ENCODE measurements at regions not wholly inside any gene's neighbourhood (a gene's known extent, or its start where the extent isn't known, plus 50 kb on each side); places are given as distances from the start of the nearest gene placed in this dataset.
"Not testable (repeated sequence)": the region's sequence is repeated elsewhere in the genome, so short reads cannot be mapped to it uniquely, and the experiment has no call there.

DNA sequence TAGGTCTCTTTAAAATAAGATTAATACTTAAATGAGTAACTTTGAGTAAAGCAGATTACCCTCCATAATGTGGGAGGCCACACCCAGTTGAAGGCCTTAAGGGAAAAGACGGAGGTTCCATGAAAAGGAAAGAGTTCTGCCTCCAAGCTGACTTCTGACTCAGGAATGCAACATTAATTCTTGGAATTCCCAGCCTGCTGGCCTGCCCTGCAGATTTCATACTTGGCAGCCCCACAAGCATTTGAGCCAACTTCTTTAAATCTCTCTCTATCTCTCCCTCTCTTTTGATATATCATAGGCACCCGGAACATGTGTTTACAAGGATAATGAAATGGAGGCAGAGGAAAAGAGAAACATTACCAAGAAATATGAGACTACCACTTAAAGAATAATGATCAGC lies 902.3 kb upstream of the MIR17HG start:
- DNase-seq, result no peak

- DNase-seq, result no peak
These were observed 900.3 kb upstream of the MIR17HG start for GRCh38 chr13:90447034-90447733.

- no peak for DNase-seq
These were observed 899.8 kb upstream of the MIR17HG start for GRCh38 chr13:90447734-90448101.

DNA sequence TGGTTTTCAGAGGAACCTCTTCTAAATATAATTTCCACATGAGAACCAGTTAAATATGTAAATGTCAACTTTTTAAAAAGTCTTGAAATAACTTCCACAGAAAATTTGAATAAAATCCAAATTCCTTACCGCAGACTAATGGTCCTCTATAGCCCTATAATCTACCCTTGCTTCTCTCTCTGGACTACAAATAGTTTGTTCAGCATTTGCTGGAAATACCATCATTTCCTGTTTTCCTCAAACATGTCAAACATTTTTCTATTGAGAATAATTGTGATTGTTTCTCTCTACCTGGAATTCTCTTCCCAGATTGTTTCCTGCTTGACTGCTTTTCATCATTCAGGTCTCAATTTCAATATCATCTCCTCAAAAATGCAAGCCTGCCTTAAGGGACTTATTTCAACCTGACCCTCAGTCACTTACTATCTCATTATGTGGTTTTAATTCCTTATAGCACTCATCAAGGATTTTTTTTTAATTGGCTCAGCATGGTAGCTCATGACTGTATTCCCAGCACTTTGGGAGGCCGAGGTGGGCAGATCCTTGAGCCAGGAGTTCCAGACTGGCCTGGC lies 898.9 kb upstream of the MIR17HG start:
- no peak for DNase-seq

DNA sequence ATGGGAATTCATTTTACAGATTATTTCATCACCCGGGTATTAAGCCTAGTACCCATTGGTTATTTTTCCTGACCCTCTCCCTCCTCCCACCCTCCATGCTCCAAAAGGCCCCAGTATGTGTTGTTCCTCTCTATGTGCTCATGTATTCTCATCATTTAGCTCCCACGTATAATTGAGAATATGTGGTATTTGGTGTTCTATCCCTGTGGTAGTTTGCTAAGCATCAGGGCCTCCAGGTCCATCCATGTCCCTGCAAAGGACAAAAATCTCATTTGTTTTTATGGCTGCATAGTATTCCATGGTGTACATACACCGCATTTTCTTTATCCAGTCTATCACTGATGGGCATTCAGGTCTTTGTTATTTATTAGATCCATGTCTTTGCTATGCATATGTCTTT lies 894.1 kb upstream of the MIR17HG start:
- no peak for DNase-seq

- DNase-seq, result no peak
These were observed 893.4 kb upstream of the MIR17HG start for GRCh38 chr13:90454002-90454636.

GRCh38 chr13:90455067-90455466 lies 892.4 kb upstream of the MIR17HG start:
- no peak for DNase-seq

DNA sequence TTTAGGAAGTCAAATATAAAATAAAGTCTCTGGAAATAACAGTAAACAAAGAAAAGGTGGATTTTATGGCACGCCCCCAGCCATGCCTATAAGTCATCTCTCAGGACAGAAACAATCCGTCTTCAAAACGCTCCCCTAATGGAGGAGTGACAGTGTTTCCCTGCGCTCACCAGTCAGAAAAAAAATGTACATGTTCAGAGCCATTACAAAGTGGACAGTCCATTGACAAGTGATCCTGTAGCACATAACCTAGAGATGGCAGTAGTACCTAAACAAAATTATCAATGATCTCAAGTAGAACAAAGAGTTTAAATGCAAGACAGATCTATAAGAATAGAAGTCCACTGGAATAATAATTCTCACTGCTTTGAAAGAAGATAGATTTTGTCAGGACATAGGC lies 891.7 kb upstream of the MIR17HG start:
- no peak for DNase-seq

- no peak for DNase-seq
These were observed 886.1 kb upstream of the MIR17HG start for GRCh38 chr13:90461398-90461797.

DNA sequence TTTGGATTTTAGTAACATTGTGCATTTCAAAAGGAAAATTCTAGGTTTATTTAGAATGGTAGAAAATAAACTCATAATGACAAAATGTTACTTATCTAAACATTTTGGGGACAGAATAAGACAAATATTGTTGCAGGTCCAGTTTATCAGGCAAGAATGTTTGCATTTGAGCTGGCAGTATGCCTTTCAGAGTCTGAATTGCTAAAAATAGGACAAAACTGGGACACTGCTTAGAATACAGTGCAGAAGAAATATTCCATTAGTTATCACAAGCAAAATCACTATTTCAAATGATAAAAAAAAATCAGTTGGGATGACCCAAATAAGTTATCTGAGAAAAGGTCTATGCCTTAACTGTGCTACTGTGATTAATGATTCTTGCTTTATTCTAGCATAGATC lies 870.3 kb upstream of the MIR17HG start:
- no peak for DNase-seq

DNA sequence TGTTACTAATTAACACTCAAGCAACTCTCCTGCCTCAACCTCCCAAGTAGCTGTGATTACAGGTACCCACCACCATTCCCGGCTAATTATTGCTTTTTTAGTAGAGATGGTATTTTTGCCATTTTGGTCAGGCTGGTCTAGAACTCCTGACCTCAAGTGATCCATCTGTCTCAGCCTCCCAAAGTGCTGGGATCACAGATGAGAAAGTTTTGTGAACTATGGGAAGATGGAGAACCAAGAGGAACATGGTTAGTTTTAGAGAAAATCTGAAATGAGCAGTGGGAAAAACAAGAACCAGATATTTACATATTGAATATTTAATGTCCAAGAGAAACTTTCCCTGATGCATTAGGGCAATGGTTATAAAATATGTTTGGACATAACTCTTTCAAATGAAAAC lies 863.6 kb upstream of the MIR17HG start:
- DNase-seq, result no peak

GRCh38 chr13:90485436-90485835 lies 862.1 kb upstream of the MIR17HG start:
- DNase-seq, result no peak

DNA sequence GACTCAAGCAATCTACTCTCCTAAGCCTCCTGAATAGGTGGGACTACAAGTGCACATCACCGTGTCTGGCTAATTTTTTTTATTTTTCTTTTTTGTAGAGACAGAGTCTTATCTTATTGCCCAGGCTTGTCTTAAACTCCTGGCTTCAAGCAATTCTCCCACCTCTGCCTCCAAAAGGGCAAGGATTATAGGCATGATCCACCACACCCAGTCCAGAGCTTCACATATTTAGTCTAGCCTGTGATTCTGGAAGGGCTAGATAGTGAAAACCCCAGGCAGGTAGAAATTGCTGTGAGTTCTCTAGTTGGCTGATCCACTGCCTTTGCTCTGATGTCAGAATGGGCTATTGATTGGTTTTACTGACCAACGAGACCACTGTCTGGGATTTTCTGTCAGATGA lies 854.6 kb upstream of the MIR17HG start:
- no peak for DNase-seq

DNA sequence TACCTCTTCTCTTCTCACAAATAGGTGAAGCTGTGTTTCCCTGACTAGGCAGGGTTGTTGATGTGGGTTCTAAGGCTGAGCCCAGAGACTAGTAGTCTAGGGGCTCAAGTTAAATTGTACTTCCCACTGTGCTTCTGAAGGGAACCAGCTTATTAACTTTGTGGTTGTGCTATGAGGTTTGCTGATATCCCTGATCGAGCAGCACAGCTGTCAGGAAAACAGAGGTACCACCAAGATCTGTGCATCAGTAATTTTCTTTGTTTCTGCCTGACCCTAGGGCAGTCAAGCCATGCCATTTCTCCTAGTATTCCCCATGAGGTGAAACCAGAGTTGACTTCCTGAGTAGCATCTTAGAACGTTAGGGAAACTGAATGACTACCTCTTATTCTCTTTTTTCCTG lies 853.8 kb upstream of the MIR17HG start:
- no peak for DNase-seq

- not testable (repeated sequence) for DNase-seq
These were observed 852.6 kb upstream of the MIR17HG start for GRCh38 chr13:90494849-90495248.

- DNase-seq, result no peak
These were observed 849.4 kb upstream of the MIR17HG start for GRCh38 chr13:90498096-90498495.

GRCh38 chr13:90498816-90499215 lies 848.7 kb upstream of the MIR17HG start:
- DNase-seq, result no peak

GRCh38 chr13:90500569-90500968 lies 846.9 kb upstream of the MIR17HG start:
- DNase-seq, result no peak

GRCh38 chr13:90502153-90502552 lies 845.3 kb upstream of the MIR17HG start:
- DNase-seq, result no peak

GRCh38 chr13:90502762-90503161 lies 844.7 kb upstream of the MIR17HG start:
- no peak for DNase-seq

- DNase-seq, result no peak
These were observed 837.2 kb upstream of the MIR17HG start for GRCh38 chr13:90510319-90510718.

DNA sequence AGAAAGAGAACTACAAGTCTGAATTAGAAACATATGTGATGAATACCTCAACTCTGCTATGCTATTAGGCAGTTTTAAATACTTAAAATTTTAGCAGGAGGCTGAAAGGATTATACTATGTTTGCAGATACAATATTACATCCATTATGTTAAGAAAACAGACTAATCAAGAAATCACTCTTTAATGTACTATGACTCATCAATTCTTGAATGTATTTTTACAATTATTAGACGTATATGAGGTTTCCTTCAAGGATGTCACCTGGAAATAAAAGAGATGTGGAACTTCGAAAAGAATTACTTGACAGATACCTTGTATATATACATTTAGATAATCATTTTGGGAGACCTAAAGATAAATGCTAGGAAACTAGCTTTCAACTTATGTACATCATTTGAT lies 835.6 kb upstream of the MIR17HG start:
- DNase-seq, result no peak

DNA sequence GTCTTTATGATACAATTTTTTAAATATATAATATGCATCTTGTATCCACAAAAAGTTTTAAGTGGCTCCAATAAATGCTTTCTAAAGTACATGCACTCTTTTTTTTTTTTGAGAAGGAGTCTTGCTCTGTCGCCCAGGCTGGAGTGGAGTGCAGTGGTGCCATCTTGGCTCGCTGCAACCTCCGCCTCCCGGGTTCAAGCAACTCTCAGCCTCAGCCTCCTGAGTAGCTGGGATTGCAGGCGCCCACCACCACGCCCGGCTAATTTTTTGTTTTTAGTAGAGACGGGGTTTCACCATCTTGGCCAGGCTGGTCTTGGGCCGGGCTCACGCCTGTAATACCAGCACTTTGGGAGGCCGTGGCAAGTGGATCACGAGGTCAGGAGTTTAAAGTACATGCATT lies 832.8 kb upstream of the MIR17HG start:
- DNase-seq, result not testable (repeated sequence)

- DNase-seq, result no peak
These were observed 829.1 kb upstream of the MIR17HG start for GRCh38 chr13:90518417-90518816.

- DNase-seq, result no peak
These were observed 828.3 kb upstream of the MIR17HG start for GRCh38 chr13:90519157-90519556.
